ENCODE measurements at regions not wholly inside any gene's neighbourhood (a gene's known extent, or its start where the extent isn't known, plus 50 kb on each side); places are given as distances from the start of the nearest gene placed in this dataset.

DNA sequence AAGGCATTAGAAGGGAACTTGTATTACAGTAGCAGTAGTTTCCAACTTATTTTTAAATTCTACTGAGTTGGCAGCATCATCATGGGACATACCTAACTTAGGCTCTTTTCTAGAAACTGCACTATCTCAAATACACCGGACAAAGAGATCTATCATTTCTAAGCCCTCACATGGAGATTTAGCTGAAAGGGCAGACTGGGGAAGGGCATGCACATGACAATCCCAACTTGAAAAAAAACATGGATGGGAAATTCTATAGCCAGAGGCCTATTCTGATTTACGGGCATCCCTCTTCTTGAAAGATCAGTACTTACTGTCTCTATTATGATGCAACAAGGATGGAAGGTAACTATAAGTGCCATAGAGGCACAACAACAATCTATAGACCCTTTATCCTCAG lies 1328.6 kb downstream of the UQCRFS1 start:
- Histone ChIP-seq H3K4me1 (ENCODE audit: control insufficient read depth, insufficient read depth, low read length, poor library complexity, severe bottlenecking) (no peaks in the 10 kb centered on the region), H3K36me3 (ENCODE audit: control insufficient read depth, insufficient read depth, low read length) (no peaks in the 10 kb centered on the region), H3K4me3 (ENCODE audit: extremely low read depth, insufficient read depth, low read length, poor library complexity, severe bottlenecking) (no peak overlapping the region), H3K9me3 (ENCODE audit: control insufficient read depth, low read length) (no peaks in the 10 kb centered on the region), H3K27ac (ENCODE audit: low read depth, low read length, severe bottlenecking) (no peak overlapping the region)
- 100% methylated on average over 1 of the region's 2 CpGs; no CpG with 5 or more reads in 1 of the 2 experiments for WGBS, 2 experiments (ENCODE audit: insufficient coverage in 2 of 2)

DNA sequence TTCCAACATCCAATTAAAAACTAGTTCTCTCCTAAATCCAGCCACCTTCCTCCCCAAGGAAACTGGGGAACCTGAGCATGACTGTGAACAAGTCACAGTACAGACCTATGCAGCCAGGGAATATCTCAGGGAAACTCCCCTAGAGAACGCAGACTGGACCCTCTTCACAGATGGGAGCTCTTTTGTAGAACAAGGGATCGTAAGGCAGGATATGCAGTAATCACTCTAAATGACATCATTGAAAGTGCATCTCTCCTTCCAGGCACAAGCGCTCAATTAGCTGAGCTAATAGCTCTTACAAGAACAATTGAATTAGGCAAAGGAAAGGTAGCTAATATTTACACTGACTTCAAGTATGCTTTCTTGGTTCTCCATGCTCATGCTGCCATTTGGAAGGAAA lies 1331.7 kb downstream of the UQCRFS1 start:
- Histone ChIP-seq H3K9me3 (ENCODE audit: control insufficient read depth, low read length) (no peaks in the 10 kb centered on the region), H3K36me3 (ENCODE audit: control insufficient read depth, insufficient read depth, low read length) (no peaks in the 10 kb centered on the region), H3K4me1 (ENCODE audit: control insufficient read depth, insufficient read depth, low read length, poor library complexity, severe bottlenecking) (no peaks in the 10 kb centered on the region), H3K27ac (ENCODE audit: low read depth, low read length, severe bottlenecking) (no peak overlapping the region), H3K4me3 (ENCODE audit: extremely low read depth, insufficient read depth, low read length, poor library complexity, severe bottlenecking) (no peak overlapping the region)
- 78 to 100% methylated on average over 1 to 2 of the region's 3 CpGs for WGBS, 2 experiments (ENCODE audit: insufficient coverage in 2 of 2)

DNA sequence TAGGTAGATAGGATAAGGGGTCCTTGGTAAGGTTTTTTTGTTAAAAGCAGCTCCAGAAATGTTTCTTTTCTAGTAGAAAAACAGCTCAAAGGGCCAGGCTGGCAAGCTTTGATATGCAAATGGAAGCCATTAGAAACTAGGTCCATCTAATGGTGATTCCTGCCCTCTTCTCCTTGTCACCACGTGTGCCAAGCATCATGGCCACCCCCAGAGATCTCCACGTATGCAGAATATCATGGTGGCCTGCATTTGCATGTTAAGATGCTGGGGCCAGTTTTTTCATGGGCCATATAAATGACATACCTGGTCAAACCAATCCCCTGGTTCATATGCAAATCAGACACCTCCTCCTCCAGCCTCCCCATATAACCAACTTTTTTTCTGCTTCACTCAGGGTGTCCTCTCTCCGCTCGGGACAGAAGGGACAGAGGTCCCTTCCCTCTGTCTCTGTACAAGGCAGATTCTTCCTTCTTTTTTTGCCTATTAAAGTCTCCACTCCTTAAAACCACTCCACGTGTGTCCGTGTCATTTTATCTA lies 1335.9 kb downstream of the UQCRFS1 start:
- WGBS, 2 experiments (ENCODE audit: insufficient coverage in 2 of 2) = 47 to 72% methylated on average over 4 to 5 of the region's 6 CpGs
- Histone ChIP-seq H3K27ac (ENCODE audit: low read depth, low read length, severe bottlenecking) (no peak overlapping the region), H3K9me3 (ENCODE audit: control insufficient read depth, low read length) (no peaks in the 10 kb centered on the region), H3K4me1 (ENCODE audit: control insufficient read depth, insufficient read depth, low read length, poor library complexity, severe bottlenecking) (no peaks in the 10 kb centered on the region), H3K36me3 (ENCODE audit: control insufficient read depth, insufficient read depth, low read length) (no peaks in the 10 kb centered on the region), H3K4me3 (ENCODE audit: extremely low read depth, insufficient read depth, low read length, poor library complexity, severe bottlenecking) (no peak overlapping the region)

GRCh38 chr19:27876489-27876888 lies 1336.5 kb downstream of the UQCRFS1 start:
- WGBS, 2 experiments (ENCODE audit: insufficient coverage in 2 of 2) = 83 to 85% methylated on average over 2 of the region's 3 CpGs
- no peaks in the 10 kb centered on the region for H3K9me3 ChIP-seq (ENCODE audit: control insufficient read depth, low read length)
- no peaks in the 10 kb centered on the region for H3K4me1 ChIP-seq (ENCODE audit: control insufficient read depth, insufficient read depth, low read length, poor library complexity, severe bottlenecking)
- H3K27ac ChIP-seq (ENCODE audit: low read depth, low read length, severe bottlenecking) = no peak overlapping the region
- no peaks in the 10 kb centered on the region for H3K36me3 ChIP-seq (ENCODE audit: control insufficient read depth, insufficient read depth, low read length)
- H3K4me3 ChIP-seq (ENCODE audit: extremely low read depth, insufficient read depth, low read length, poor library complexity, severe bottlenecking) = no peak overlapping the region

DNA sequence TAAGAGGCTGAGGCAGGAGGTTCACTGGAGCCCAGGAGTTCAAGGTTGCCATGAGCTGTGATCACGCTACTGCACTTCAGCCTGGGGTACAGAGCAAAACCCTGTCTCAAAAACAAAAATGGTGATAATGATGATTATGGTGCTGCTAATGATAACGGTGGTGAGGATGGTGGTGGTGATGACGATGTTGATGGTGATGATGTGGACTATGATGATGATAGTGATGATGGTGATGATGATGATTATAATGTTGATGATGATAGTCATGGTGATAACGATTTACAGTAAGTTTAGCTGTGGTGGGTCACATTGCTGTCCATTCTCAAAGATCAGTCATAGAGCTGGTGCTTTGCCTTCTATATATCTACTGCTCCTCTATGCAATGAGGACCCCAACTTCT lies 1340.6 kb downstream of the UQCRFS1 start:
- Histone ChIP-seq H3K4me1 (ENCODE audit: control insufficient read depth, insufficient read depth, low read length, poor library complexity, severe bottlenecking) (no peaks in the 10 kb centered on the region), H3K9me3 (ENCODE audit: control insufficient read depth, low read length) (no peaks in the 10 kb centered on the region), H3K27ac (ENCODE audit: low read depth, low read length, severe bottlenecking) (no peak overlapping the region), H3K36me3 (ENCODE audit: control insufficient read depth, insufficient read depth, low read length) (no peaks in the 10 kb centered on the region), H3K4me3 (ENCODE audit: extremely low read depth, insufficient read depth, low read length, poor library complexity, severe bottlenecking) (no peak overlapping the region)
- WGBS, 2 experiments (ENCODE audit: insufficient coverage in 2 of 2) = 76 to 88% methylated on average over 3 of the region's 4 CpGs

DNA sequence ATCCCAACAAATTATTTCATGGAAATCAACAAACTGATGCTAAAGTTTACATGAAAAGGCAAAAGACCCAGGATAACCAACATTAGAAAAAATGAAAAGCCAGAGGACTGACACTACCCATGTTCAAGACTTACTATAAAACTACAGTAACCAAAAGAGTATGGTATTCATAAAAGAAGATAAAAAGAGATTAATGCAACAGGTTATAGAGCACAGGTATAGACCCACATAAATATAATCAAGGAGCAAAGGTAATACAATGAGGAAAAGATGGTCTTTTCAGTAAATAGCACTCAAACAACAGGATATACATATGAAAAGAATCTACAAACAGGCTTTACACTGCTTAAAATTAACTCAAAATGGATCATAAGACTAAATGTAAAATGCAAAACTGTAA lies 1342.7 kb downstream of the UQCRFS1 start:
- Histone ChIP-seq H3K4me1 (ENCODE audit: control insufficient read depth, insufficient read depth, low read length, poor library complexity, severe bottlenecking) (no peaks in the 10 kb centered on the region), H3K4me3 (ENCODE audit: extremely low read depth, insufficient read depth, low read length, poor library complexity, severe bottlenecking) (no peak overlapping the region), H3K36me3 (ENCODE audit: control insufficient read depth, insufficient read depth, low read length) (no peaks in the 10 kb centered on the region), H3K9me3 (ENCODE audit: control insufficient read depth, low read length) (no peaks in the 10 kb centered on the region), H3K27ac (ENCODE audit: low read depth, low read length, severe bottlenecking) (no peak overlapping the region)

GRCh38 chr19:27868007-27868406 lies 1344.9 kb downstream of the UQCRFS1 start:
- H3K27ac ChIP-seq (ENCODE audit: low read depth, low read length, severe bottlenecking) = no peak overlapping the region
- H3K4me1 ChIP-seq (ENCODE audit: control insufficient read depth, insufficient read depth, low read length, poor library complexity, severe bottlenecking) = no peaks in the 10 kb centered on the region
- H3K4me3 ChIP-seq (ENCODE audit: extremely low read depth, insufficient read depth, low read length, poor library complexity, severe bottlenecking) = no peak overlapping the region
- no peaks in the 10 kb centered on the region for H3K9me3 ChIP-seq (ENCODE audit: control insufficient read depth, low read length)
- no peaks in the 10 kb centered on the region for H3K36me3 ChIP-seq (ENCODE audit: control insufficient read depth, insufficient read depth, low read length)

- H3K36me3 ChIP-seq (ENCODE audit: control insufficient read depth, insufficient read depth, low read length) = no peaks in the 10 kb centered on the region
- peaks cover 5% of the 10 kb centered on the region for H3K9me3 ChIP-seq (ENCODE audit: control insufficient read depth, low read length)
- H3K27ac ChIP-seq (ENCODE audit: low read depth, low read length, severe bottlenecking) = no peak overlapping the region
- 69 to 71% methylated on average over 2 to 3 of the region's 6 CpGs for WGBS, 2 experiments (ENCODE audit: insufficient coverage in 2 of 2)
- no peaks in the 10 kb centered on the region for H3K4me1 ChIP-seq (ENCODE audit: control insufficient read depth, insufficient read depth, low read length, poor library complexity, severe bottlenecking)
- no peak overlapping the region for H3K4me3 ChIP-seq (ENCODE audit: extremely low read depth, insufficient read depth, low read length, poor library complexity, severe bottlenecking)
Observed at GRCh38 chr19:27865927-27866777, 1346.8 kb downstream of the UQCRFS1 start.

GRCh38 chr19:27861411-27861975 lies 1351.5 kb downstream of the UQCRFS1 start:
- WGBS, 2 experiments (ENCODE audit: insufficient coverage in 2 of 2) = 73 to 76% methylated on average over 8 of the region's 8 CpGs
- Histone ChIP-seq H3K4me3 (ENCODE audit: extremely low read depth, insufficient read depth, low read length, poor library complexity, severe bottlenecking) (no peak overlapping the region), H3K9me3 (ENCODE audit: control insufficient read depth, low read length) (peaks cover 16% of the 10 kb centered on the region), H3K4me1 (ENCODE audit: control insufficient read depth, insufficient read depth, low read length, poor library complexity, severe bottlenecking) (no peaks in the 10 kb centered on the region), H3K36me3 (ENCODE audit: control insufficient read depth, insufficient read depth, low read length) (no peaks in the 10 kb centered on the region), H3K27ac (ENCODE audit: low read depth, low read length, severe bottlenecking) (no peak overlapping the region)

DNA sequence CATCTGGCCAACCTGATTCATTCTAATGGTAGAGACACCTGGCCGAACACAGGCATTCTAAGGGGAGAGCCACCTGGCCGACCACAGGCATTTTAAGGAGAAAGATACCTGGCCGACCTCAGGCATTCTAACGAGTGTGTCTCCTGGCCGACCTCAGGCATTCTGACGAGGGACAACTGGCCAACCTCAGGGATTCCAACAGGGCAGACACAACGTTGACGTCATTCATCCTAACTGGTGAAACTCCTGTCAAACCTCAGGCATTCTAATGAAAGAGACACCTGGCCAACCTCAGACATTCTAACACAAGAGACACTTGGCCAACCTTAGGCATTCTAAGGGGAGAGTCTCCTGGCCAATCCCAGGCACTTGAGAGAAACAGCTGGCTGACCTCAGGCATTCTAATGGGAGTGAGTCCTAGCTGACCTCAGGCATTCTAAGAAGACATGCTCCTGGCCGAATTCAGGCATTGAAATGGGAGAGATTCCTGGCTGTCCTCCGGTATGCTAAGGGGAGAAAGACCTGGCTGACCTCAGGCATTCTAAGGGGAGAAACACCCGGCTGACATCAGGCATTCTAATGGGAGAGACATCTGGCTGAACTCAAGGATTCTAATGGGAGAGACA lies 1352.5 kb downstream of the UQCRFS1 start:
- Histone ChIP-seq H3K9me3 (ENCODE audit: control insufficient read depth, low read length) (peaks cover 16% of the 10 kb centered on the region), H3K4me3 (ENCODE audit: extremely low read depth, insufficient read depth, low read length, poor library complexity, severe bottlenecking) (no peak overlapping the region), H3K4me1 (ENCODE audit: control insufficient read depth, insufficient read depth, low read length, poor library complexity, severe bottlenecking) (no peaks in the 10 kb centered on the region), H3K27ac (ENCODE audit: low read depth, low read length, severe bottlenecking) (no peak overlapping the region), H3K36me3 (ENCODE audit: control insufficient read depth, insufficient read depth, low read length) (no peaks in the 10 kb centered on the region)
- 81 to 82% methylated on average over 11 of the region's 11 CpGs for WGBS, 2 experiments (ENCODE audit: insufficient coverage in 2 of 2)

DNA sequence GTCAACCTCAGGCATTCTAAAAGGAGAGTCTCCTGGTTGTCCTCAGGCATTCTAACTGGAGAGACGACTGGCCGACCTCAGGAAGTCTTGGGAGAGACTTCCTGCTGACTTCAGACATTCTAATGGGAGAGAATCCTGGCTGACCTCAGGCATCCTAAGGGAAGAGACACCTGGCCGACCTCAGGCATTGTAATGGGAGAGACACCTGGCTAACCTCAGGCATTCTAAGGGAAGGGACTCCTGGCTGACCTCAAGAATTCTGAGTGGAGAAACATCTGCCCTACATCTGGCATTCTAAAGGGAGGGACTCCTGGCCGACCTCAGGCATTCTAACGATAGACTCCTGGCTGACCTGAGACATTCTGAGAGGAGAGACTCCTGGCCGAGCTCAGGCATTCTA lies 1353.3 kb downstream of the UQCRFS1 start:
- 71 to 75% methylated on average over 6 of the region's 6 CpGs for WGBS, 2 experiments (ENCODE audit: insufficient coverage in 2 of 2)
- H3K4me1 ChIP-seq (ENCODE audit: control insufficient read depth, insufficient read depth, low read length, poor library complexity, severe bottlenecking) = no peaks in the 10 kb centered on the region
- H3K4me3 ChIP-seq (ENCODE audit: extremely low read depth, insufficient read depth, low read length, poor library complexity, severe bottlenecking) = no peak overlapping the region
- H3K36me3 ChIP-seq (ENCODE audit: control insufficient read depth, insufficient read depth, low read length) = no peaks in the 10 kb centered on the region
- peaks cover 16% of the 10 kb centered on the region for H3K9me3 ChIP-seq (ENCODE audit: control insufficient read depth, low read length)
- no peak overlapping the region for H3K27ac ChIP-seq (ENCODE audit: low read depth, low read length, severe bottlenecking)

Data from mesodermal cell (in vitro differentiated cells).